ENCODE measurements at regions not wholly inside any gene's neighbourhood (a gene's known extent, or its start where the extent isn't known, plus 50 kb on each side); places are given as distances from the start of the nearest gene placed in this dataset.

DNA sequence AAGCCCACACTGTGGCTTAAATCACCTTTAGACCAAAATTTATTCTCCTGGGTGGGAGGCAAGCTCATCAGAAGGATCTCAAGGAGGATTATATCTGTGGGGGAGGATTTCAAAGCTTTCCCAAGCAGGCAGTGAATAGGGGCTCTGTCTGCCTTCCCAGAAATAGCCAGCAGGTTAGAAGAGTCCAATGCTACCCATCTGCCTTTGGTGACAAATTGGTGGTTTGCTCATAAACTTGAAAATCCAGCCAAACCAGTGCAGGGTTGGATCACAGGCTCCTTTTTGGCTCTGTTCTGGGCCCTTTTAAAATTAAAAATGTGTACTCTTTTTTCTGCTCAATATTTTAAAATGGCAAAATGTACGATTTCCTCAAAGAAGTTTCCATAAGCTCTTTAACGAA, 118.9 kb upstream of the ZC3H11B start:
- TF ChIP-seq CTCF (IDR thresholded peaks at IDR 0.05; ENCODE audit: insufficient read depth, low read depth, low read length, missing control alignments), result no peak
- DNase-seq (ENCODE audit: low read depth), result no peak
- no peak overlapping the region for H3K4me3 ChIP-seq (ENCODE audit: low read depth, low read length)

DNA sequence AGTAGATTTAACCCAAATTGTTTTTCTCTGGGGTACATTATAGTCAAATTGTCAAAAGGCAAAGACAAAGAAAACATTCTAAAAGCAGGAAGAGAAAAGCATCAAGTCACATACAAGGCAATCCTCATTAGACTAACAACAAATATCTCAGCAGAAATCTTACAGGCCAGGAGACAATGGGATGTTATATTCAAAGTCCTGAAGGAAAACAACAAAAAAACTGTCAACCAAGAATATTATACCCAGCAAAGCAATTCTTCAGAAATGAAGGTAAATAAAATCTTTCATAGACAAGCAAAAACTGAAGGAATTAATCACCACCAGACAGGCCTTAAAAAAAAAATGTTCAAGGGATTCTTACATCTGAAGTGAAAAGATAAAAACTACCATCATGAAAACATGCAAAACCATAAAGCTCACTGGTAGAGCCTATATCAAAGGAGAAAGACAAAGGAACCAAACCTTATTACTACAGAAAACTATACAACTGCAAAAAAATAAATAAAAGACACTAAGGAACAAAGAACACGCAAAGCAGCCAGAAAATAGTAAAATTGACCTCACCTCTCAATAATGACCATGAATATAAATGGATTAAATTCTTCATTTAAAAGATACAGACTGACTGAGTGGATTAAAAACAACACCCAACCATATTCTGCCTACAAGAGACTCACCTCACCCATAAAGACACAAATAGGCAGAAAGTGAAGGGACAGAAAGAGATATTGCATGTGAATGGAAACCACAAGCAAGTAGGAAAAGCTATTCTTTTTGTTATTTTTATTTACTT, 113.8 kb upstream of the ZC3H11B start:
- no peak for DNase-seq (ENCODE audit: low read depth)
- H3K4me3 ChIP-seq (ENCODE audit: low read depth, low read length), result no peak overlapping the region
- TF ChIP-seq CTCF (IDR thresholded peaks at IDR 0.05; ENCODE audit: insufficient read depth, low read depth, low read length, missing control alignments), result no peak

DNA sequence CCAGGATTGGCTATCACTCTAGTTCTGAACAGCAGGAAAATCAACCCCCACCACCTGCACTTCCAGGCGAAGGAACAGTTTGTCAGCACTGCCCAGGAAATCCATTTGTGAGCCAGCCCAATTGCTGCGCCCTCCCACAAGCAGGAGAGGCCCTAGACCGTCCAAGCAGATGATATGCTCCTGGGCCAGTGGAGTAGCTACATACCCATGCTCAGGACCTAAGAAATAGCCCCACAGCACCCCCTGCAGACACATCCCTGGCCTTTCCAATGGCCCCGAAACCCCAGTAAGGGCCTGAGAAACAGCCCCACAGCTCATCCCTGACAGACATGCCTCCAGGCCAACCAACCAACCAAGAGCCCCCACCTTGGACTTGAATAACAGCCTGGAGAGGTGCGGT, 111.5 kb upstream of the ZC3H11B start:
- no peak for DNase-seq (ENCODE audit: low read depth)
- no peak for TF ChIP-seq CTCF (IDR thresholded peaks at IDR 0.05; ENCODE audit: insufficient read depth, low read depth, low read length, missing control alignments)
- H3K4me3 ChIP-seq (ENCODE audit: low read depth, low read length), result no peak overlapping the region

- H3K4me3 ChIP-seq (ENCODE audit: low read depth, low read length), result no peak overlapping the region
- DNase-seq (ENCODE audit: low read depth), result no peak
- no peak for TF ChIP-seq CTCF (IDR thresholded peaks at IDR 0.05; ENCODE audit: insufficient read depth, low read depth, low read length, missing control alignments)
These were observed 104.6 kb upstream of the ZC3H11B start for GRCh38 chr1:219717536-219717935.

DNA sequence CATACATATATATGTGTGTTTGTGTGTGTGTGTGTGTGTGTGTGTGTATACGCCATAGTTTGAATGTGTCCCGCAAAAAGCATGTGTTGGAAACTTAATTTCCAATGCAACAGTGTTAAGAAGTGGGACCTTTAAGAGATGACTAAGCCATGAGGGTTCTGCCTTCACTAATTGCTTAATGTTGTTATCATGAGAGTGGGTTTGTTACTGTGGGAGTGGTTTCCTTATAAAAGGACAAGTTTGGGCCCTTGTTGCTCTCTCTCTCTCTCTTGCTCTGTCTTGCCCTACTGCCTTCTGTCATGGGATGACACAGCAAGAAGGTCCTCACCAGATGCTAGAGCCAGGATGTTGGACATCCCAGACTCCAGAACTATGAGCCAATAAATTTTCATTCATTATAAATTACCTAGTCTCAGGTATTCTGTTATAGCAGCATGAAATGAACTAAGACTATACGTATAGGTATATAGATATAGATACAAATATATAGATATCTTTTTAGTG, 103.8 kb upstream of the ZC3H11B start:
- no peak overlapping the region for H3K4me3 ChIP-seq (ENCODE audit: low read depth, low read length)
- TF ChIP-seq CTCF (IDR thresholded peaks at IDR 0.05; ENCODE audit: insufficient read depth, low read depth, low read length, missing control alignments), result no peak
- no peak for DNase-seq (ENCODE audit: low read depth)

GRCh38 chr1:219713981-219714381, 101.1 kb upstream of the ZC3H11B start:
- no peak for DNase-seq (ENCODE audit: low read depth)
- no peak overlapping the region for H3K4me3 ChIP-seq (ENCODE audit: low read depth, low read length)
- no peak for TF ChIP-seq CTCF (IDR thresholded peaks at IDR 0.05; ENCODE audit: insufficient read depth, low read depth, low read length, missing control alignments)

DNA sequence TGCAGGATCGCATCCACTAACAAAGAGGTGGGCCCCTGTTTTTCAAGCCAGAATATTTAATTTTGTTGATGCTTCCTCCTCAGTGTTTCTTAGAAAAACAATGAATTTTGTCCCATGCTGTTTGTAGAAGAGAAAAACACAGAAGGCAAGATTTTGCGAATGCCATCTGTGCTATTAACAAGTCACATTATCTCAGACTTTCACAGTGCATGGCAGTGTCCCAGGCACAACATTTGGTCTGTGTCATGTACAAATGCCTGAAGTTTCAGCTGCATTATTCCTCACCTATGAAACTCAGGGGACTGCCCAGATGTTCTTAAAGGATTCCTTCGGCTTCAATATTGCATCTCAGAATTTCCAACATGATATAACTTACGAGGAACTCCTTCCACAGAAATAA, 99.6 kb upstream of the ZC3H11B start:
- no peak for TF ChIP-seq CTCF (IDR thresholded peaks at IDR 0.05; ENCODE audit: insufficient read depth, low read depth, low read length, missing control alignments)
- no peak for DNase-seq (ENCODE audit: low read depth)
- no peak overlapping the region for H3K4me3 ChIP-seq (ENCODE audit: low read depth, low read length)
